ENCODE measurements at regions not wholly inside any gene's neighbourhood (a gene's known extent, or its start where the extent isn't known, plus 50 kb on each side); places are given as distances from the start of the nearest gene placed in this dataset.

DNA sequence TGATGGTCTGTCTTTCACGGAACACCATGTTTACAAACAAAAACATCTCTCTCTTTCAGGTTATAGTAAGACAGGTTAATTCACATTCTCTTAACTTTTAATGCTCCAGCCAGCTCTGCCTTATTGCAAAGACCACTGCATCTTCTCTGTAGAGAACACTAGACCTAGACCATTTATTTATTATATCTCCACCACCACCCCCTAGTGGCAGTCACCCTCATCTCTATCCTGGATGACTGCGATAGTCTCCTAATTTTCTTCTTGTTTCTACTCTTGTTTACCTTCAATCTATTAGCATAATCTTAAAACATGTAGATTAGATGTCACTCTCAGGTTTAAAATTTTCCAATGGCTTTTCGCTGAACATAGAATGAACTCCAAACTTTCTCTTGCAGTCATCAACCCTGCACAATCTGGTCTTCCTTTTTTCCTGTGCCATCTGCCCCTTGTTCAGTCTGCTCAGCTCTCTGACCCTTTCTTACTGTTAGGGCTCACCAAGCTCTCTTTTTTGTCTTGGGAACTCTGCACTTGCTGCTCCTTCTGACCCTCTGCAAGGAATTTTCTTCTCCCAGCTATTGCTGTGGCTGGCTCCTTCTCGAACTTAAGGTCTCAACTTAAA lies 155.6 kb downstream of the SQOR start:
- no peaks in the 10 kb centered on the region for H3K36me3 Mint-ChIP-seq (ENCODE audit: insufficient read depth in 1 of 3, low read depth in 3 of 3)

More for the DNA sequence above, 155.6 kb downstream of the SQOR start:
- H3K27ac Mint-ChIP-seq = no peak overlapping the region
- no peak overlapping the region for H3K14ac ChIP-seq (ENCODE audit: insufficient read depth, low read length)
- no peak overlapping the region for H2BK120ac ChIP-seq (ENCODE audit: low read depth, low read length, poor library complexity, severe bottlenecking)
- H3K23me2 ChIP-seq (ENCODE audit: insufficient read length, low read depth, low read length, poor library complexity, severe bottlenecking) = no peaks in the 10 kb centered on the region
- no peak overlapping the region for H3K4me2 ChIP-seq (ENCODE audit: insufficient read depth, insufficient read length, low read length)
- peak; percentile 33 for DNase-seq
- no peak overlapping the region for H3K4ac ChIP-seq (ENCODE audit: low read depth, low read length)
- no peak overlapping the region for H3K23ac ChIP-seq (ENCODE audit: insufficient read length, low read depth, low read length)
- H3K4me1 ChIP-seq (ENCODE audit: insufficient read depth, low read length) = no peaks in the 10 kb centered on the region
- WGBS (ENCODE audit: extremely low coverage, insufficient read length, low lambda C conversion rate) = no CpG with 5 or more reads among the region's 4 CpGs
- H3K4me1 Mint-ChIP-seq = no peaks in the 10 kb centered on the region
- no peak overlapping the region for H4K5ac ChIP-seq (ENCODE audit: insufficient read length, low read depth, low read length)
- no peak overlapping the region for H2BK15ac ChIP-seq (ENCODE audit: low read depth, low read length)
- H3K27me3 Mint-ChIP-seq (ENCODE audit: low read depth) = peaks cover 6% of the 10 kb centered on the region
- no peaks in the 10 kb centered on the region for H3K9me3 Mint-ChIP-seq
- H3K56ac ChIP-seq (ENCODE audit: insufficient read length, low read depth, low read length) = no peak overlapping the region
- no peak overlapping the region for H3K18ac ChIP-seq (ENCODE audit: insufficient read length, low read depth, low read length)
- no peak overlapping the region for H2AFZ ChIP-seq (ENCODE audit: low read length)
- no peak overlapping the region for H3K4me3 Mint-ChIP-seq
- no peak overlapping the region for H4K8ac ChIP-seq (replicated peaks; ENCODE audit: insufficient read length, low read depth, low read length)
- H2AK5ac ChIP-seq (ENCODE audit: insufficient read length, low read length) = no peak overlapping the region
- no peaks in the 10 kb centered on the region for H3K79me2 ChIP-seq (ENCODE audit: insufficient read depth, low read length)
- no peak overlapping the region for H3K27ac ChIP-seq (ENCODE audit: insufficient read length, low read depth, low read length)
- H2BK12ac ChIP-seq (ENCODE audit: insufficient read length, low read depth, low read length) = no peak overlapping the region
- no peaks in the 10 kb centered on the region for H3K9me3 ChIP-seq (ENCODE audit: control insufficient read depth, low read depth, low read length)
- peak; percentile 80 for TF ChIP-seq CTCF (conservative IDR thresholded peaks at IDR 0.05)
- H4K91ac ChIP-seq (ENCODE audit: insufficient read length, low read depth, low read length) = no peak overlapping the region
- H3T11ph ChIP-seq (ENCODE audit: low read length) = no peak overlapping the region
- H2BK5ac ChIP-seq (ENCODE audit: insufficient read length, low read length) = no peak overlapping the region
- no peak overlapping the region for H2BK20ac ChIP-seq (ENCODE audit: low read depth, low read length, poor library complexity, severe bottlenecking)
- no peaks in the 10 kb centered on the region for H3K79me1 ChIP-seq (ENCODE audit: insufficient read depth, low read depth, low read length, poor library complexity, severe bottlenecking)
- no peaks in the 10 kb centered on the region for H4K20me1 ChIP-seq (ENCODE audit: control insufficient read depth, insufficient read depth, insufficient read length)
- no peak overlapping the region for H3K9ac ChIP-seq (ENCODE audit: extremely low read depth, insufficient read length, low read length)
- no peaks in the 10 kb centered on the region for H3K27me3 ChIP-seq (ENCODE audit: insufficient read depth, low read length)

All from H9 (cell line).